Chondrocyte (in vitro differentiated cells): ENCODE measurements at regions not wholly inside any gene's neighbourhood (a gene's known extent, or its start where the extent isn't known, plus 50 kb on each side); places are given as distances from the start of the nearest gene placed in this dataset.
A peak's percentile ranks its signal among the peaks of the same experiment; 100 is the strongest.

Source experiments
- DNase-seq: peaks from one replicate; pipeline ENCODE4 v3.0.0; 2021; ENCODE audit warnings: mixed read lengths, low spot score
- H3K27ac Mint-ChIP-seq: one replicate; pipeline ENCODE4 v1.8.0; 2021; ENCODE audit warnings: mild to moderate bottlenecking, moderate library complexity, mixed read lengths; ENCODE audit not compliant: unreplicated experiment
- H3K27me3 Mint-ChIP-seq: 2 replicates; pipeline ENCODE4 v1.8.0; 2021; ENCODE audit warnings: low read depth, mixed read lengths
- H3K36me3 Mint-ChIP-seq: 2 replicates; pipeline ENCODE4 v1.8.0; 2021; ENCODE audit warnings: low read depth, mixed read lengths
- H3K4me1 Mint-ChIP-seq: 2 replicates; pipeline ENCODE4 v1.8.0; 2021; ENCODE audit warnings: low read depth, mild to moderate bottlenecking, mixed read lengths
- H3K4me3 Mint-ChIP-seq: one replicate; pipeline ENCODE4 v1.8.0; 2021; ENCODE audit warnings: mild to moderate bottlenecking, moderate library complexity, mixed read lengths; ENCODE audit not compliant: unreplicated experiment
- H3K9me3 Mint-ChIP-seq: 2 replicates; pipeline ENCODE4 v1.8.0; 2021; ENCODE audit warnings: low read depth, mixed read lengths
- CTCF ChIP-seq: fragments of 200-600 bp; sonication (generic); IDR thresholded peaks from 2 replicates; pipeline ENCODE4 v1.5.0; 2021; ENCODE audit warnings: antibody characterized with exemption, mild to moderate bottlenecking, moderate library complexity

GRCh38 chr2:7226501-7226900 is 309.3 kb downstream of the RNF144A start:
- DNase-seq: no peak
- H3K4me1 Mint-ChIP-seq: no peaks in the 10 kb centered on the region
- peaks cover 4% of the 10 kb centered on the region for H3K9me3 Mint-ChIP-seq
- no peak for TF ChIP-seq CTCF
- no peak overlapping the region for H3K4me3 Mint-ChIP-seq
- H3K27ac Mint-ChIP-seq: no peak overlapping the region
- H3K36me3 Mint-ChIP-seq: no peaks in the 10 kb centered on the region
- no peaks in the 10 kb centered on the region for H3K27me3 Mint-ChIP-seq

GRCh38 chr2:7233126-7233525 is 315.9 kb downstream of the RNF144A start:
- H3K4me1 Mint-ChIP-seq: no peaks in the 10 kb centered on the region
- DNase-seq: no peak
- no peak for TF ChIP-seq CTCF
- H3K36me3 Mint-ChIP-seq: no peaks in the 10 kb centered on the region
- H3K9me3 Mint-ChIP-seq: no peaks in the 10 kb centered on the region
- no peaks in the 10 kb centered on the region for H3K27me3 Mint-ChIP-seq
- H3K4me3 Mint-ChIP-seq: no peak overlapping the region
- peak overlapping the region; percentile 24 for H3K27ac Mint-ChIP-seq

GRCh38 chr2:7237466-7237865 is 320.3 kb downstream of the RNF144A start:
- H3K4me3 Mint-ChIP-seq: no peak overlapping the region
- H3K27me3 Mint-ChIP-seq: peaks cover 1% of the 10 kb centered on the region
- no peak for DNase-seq
- no peak for TF ChIP-seq CTCF
- H3K27ac Mint-ChIP-seq: no peak overlapping the region
- no peaks in the 10 kb centered on the region for H3K9me3 Mint-ChIP-seq
- H3K4me1 Mint-ChIP-seq: no peaks in the 10 kb centered on the region
- no peaks in the 10 kb centered on the region for H3K36me3 Mint-ChIP-seq

- H3K27ac Mint-ChIP-seq: no peak overlapping the region
- no peaks in the 10 kb centered on the region for H3K9me3 Mint-ChIP-seq
- no peak for DNase-seq
- H3K36me3 Mint-ChIP-seq: no peaks in the 10 kb centered on the region
- H3K4me1 Mint-ChIP-seq: no peaks in the 10 kb centered on the region
- peaks cover 1% of the 10 kb centered on the region for H3K27me3 Mint-ChIP-seq
- H3K4me3 Mint-ChIP-seq: no peak overlapping the region
- TF ChIP-seq CTCF: no peak
These were observed 321.9 kb downstream of the RNF144A start for GRCh38 chr2:7239078-7239477.

GRCh38 chr2:7241041-7241745 is 324.0 kb downstream of the RNF144A start:
- TF ChIP-seq CTCF: no peak
- Mint-ChIP-seq H3K4me1 (no peaks in the 10 kb centered on the region), H3K36me3 (no peaks in the 10 kb centered on the region), H3K9me3 (no peaks in the 10 kb centered on the region), H3K4me3 (no peak overlapping the region), H3K27ac (no peak overlapping the region), H3K27me3 (peaks cover 5% of the 10 kb centered on the region)
- no peak for DNase-seq
